HCT116 (cell line): ENCODE measurements at regions not wholly inside any gene's neighbourhood (a gene's known extent, or its start where the extent isn't known, plus 50 kb on each side); places are given as distances from the start of the nearest gene placed in this dataset.

Experiments
- CEBPB ChIP-seq: IDR thresholded peaks from 2 replicates; pipeline ENCODE4 v1.6.1; 2012; ENCODE audit warnings: low read depth
- CTCF ChIP-seq, 3 experiments: fragments of 200-600 bp in 1 of 3; sonication (generic) in 1 of 3; IDR thresholded peaks in 2 of 3; conservative IDR thresholded peaks in 1 of 3; 2 replicates each; pipeline ENCODE4 v1.5.1; 2012 to 2017; ENCODE audit warnings: low read depth in 2 of 3, low read length in 2 of 3, antibody characterized with exemption in 1 of 3, borderline replicate concordance in 1 of 3, control low read depth in 1 of 3, mild to moderate bottlenecking in 1 of 3, mixed read lengths in 1 of 3, mixed run types in 1 of 3, moderate library complexity in 1 of 3; ENCODE audit not compliant: insufficient read depth in 1 of 3
- RAD21 ChIP-seq: IDR thresholded peaks from 2 replicates; pipeline ENCODE4 v1.6.1; 2012; ENCODE audit warnings: low read depth, mild to moderate bottlenecking
- REST ChIP-seq: IDR thresholded peaks from 2 replicates; pipeline ENCODE4 v1.6.1; 2012; ENCODE audit warnings: low read depth
- ZFX ChIP-seq: fragments of 450-650 bp; IDR thresholded peaks from 2 replicates; pipeline ENCODE4 v1.6.1; 2017

GRCh38 chr2:29981402-29981801, 60.0 kb upstream of the ALK start:
- no peak for TF ChIP-seq CEBPB
- no peak for TF ChIP-seq RAD21
- TF ChIP-seq REST, result no peak
- TF ChIP-seq CTCF (IDR thresholded peaks at IDR 0.05 in 2 of 3, conservative IDR thresholded peaks at IDR 0.05 in 1 of 3; ENCODE audit: borderline replicate concordance in 1 of 3, insufficient read depth in 1 of 3, low read depth in 2 of 3, low read length in 2 of 3), result no peak
- TF ChIP-seq ZFX, result no peak
